HepG2 (cell line): ENCODE measurements at regions not wholly inside any gene's neighbourhood (a gene's known extent, or its start where the extent isn't known, plus 50 kb on each side); places are given as distances from the start of the nearest gene placed in this dataset.

Source experiments
- ARID2 ChIP-seq: sonication (generic); formaldehyde crosslinking; IDR thresholded peaks from 2 replicates; pipeline ENCODE4 v1.8.1; 2022; ENCODE audit warnings: mild to moderate bottlenecking, missing genetic modification reagents, borderline replicate concordance
- ATRX ChIP-seq: sonication (generic); formaldehyde crosslinking; IDR thresholded peaks from 2 replicates; pipeline ENCODE4 v1.4.0; 2020; ENCODE audit warnings: missing genetic modification reagents, borderline replicate concordance
- BCL3 ChIP-seq: sonication (generic); formaldehyde crosslinking; IDR thresholded peaks from 2 replicates; pipeline ENCODE4 v1.5.1; 2020; ENCODE audit warnings: mild to moderate bottlenecking, missing genetic modification reagents, moderate library complexity
- CENPX ChIP-seq: sonication (generic); formaldehyde crosslinking; IDR thresholded peaks from 2 replicates; pipeline ENCODE4 v1.9.0; 2021; ENCODE audit warnings: mild to moderate bottlenecking, missing genetic modification reagents, moderate library complexity
- CTCF ChIP-seq: sonication (generic); formaldehyde crosslinking; IDR thresholded peaks from 2 replicates; pipeline ENCODE4 v1.5.0; 2020; ENCODE audit warnings: mild to moderate bottlenecking, missing genetic modification reagents, moderate library complexity
- HOXD1 ChIP-seq: sonication (generic); formaldehyde crosslinking; IDR thresholded peaks from 2 replicates; pipeline ENCODE4 v1.5.0; 2020; ENCODE audit warnings: missing genetic modification reagents
- KAT2B ChIP-seq: fragments of 150-350 bp; IDR thresholded peaks from 2 replicates; pipeline ENCODE4 v1.6.1; 2014; ENCODE audit warnings: low read depth, low read length, borderline replicate concordance
- MBNL3 ChIP-seq: fragments of 250-450 bp; sonication (Bioruptor Pico); conservative IDR thresholded peaks from 2 replicates; pipeline ENCODE4 v1.8.0; 2022; ENCODE audit warnings: mild to moderate bottlenecking, inconsistent platforms
- MED13 ChIP-seq: sonication (generic); formaldehyde crosslinking; IDR thresholded peaks from 2 replicates; pipeline ENCODE4 v1.5.0; 2020; ENCODE audit warnings: missing genetic modification reagents
- ZKSCAN5 ChIP-seq: sonication (generic); formaldehyde crosslinking; IDR thresholded peaks from 2 replicates; pipeline ENCODE4 v1.5.1; 2020; ENCODE audit warnings: mild to moderate bottlenecking, missing genetic modification reagents
- ZNF20 ChIP-seq: sonication (generic); formaldehyde crosslinking; IDR thresholded peaks from 2 replicates; pipeline ENCODE4 v1.4.0; 2020; ENCODE audit warnings: mild to moderate bottlenecking, moderate library complexity, missing genetic modification reagents
- ZNF280B ChIP-seq: sonication (generic); formaldehyde crosslinking; IDR thresholded peaks from 2 replicates; pipeline ENCODE4 v1.5.0; 2020; ENCODE audit warnings: missing genetic modification reagents, mild to moderate bottlenecking, borderline replicate concordance
- ZNF281 ChIP-seq: sonication (generic); formaldehyde crosslinking; IDR thresholded peaks from 2 replicates; pipeline ENCODE4 v1.4.0; 2020; ENCODE audit warnings: missing genetic modification reagents, borderline replicate concordance
- ZNF7 ChIP-seq: IDR thresholded peaks from 2 replicates; pipeline ENCODE4 v1.6.1; 2016; ENCODE audit warnings: missing biosample characterization, missing genetic modification reagents
- ZNF740 ChIP-seq: sonication (generic); formaldehyde crosslinking; IDR thresholded peaks from 2 replicates; pipeline ENCODE4 v1.4.0; 2020; ENCODE audit warnings: missing genetic modification reagents
- ZSCAN31 ChIP-seq: sonication (generic); formaldehyde crosslinking; IDR thresholded peaks from 2 replicates; pipeline ENCODE4 v1.5.0; 2020; ENCODE audit warnings: low read depth, mild to moderate bottlenecking, missing genetic modification reagents
- ZXDC ChIP-seq: sonication (generic); formaldehyde crosslinking; IDR thresholded peaks from 2 replicates; pipeline ENCODE4 v1.5.0; 2020; ENCODE audit warnings: mild to moderate bottlenecking, missing genetic modification reagents

- no peak for TF ChIP-seq CTCF (CRISPR knock-in tag)
- no peak for TF ChIP-seq ZNF280B (CRISPR knock-in tag)
- TF ChIP-seq MBNL3: no peak
- no peak for TF ChIP-seq ZSCAN31 (CRISPR knock-in tag)
- TF ChIP-seq MED13 (CRISPR knock-in tag): no peak
- TF ChIP-seq ZNF20 (CRISPR knock-in tag): no peak
- no peak for TF ChIP-seq ZNF7 (CRISPR knock-in tag)
- no peak for TF ChIP-seq HOXD1 (CRISPR knock-in tag)
- TF ChIP-seq CENPX (CRISPR knock-in tag): no peak
- no peak for TF ChIP-seq ATRX
- no peak for TF ChIP-seq KAT2B
- TF ChIP-seq ARID2: no peak
- no peak for TF ChIP-seq BCL3 (CRISPR knock-in tag)
- TF ChIP-seq ZNF281: no peak
- no peak for TF ChIP-seq ZXDC
- TF ChIP-seq ZKSCAN5 (CRISPR knock-in tag): no peak
- TF ChIP-seq ZNF740 (CRISPR knock-in tag): no peak
These were observed 142.7 kb upstream of the IER5L start (continued) for GRCh38 chr9:129320575-129321285.
